Ascending aorta (tissue), 2 donors: ENCODE measurements at regions not wholly inside any gene's neighbourhood (a gene's known extent, or its start where the extent isn't known, plus 50 kb on each side); places are given as distances from the start of the nearest gene placed in this dataset.

Experiments used
- DNase-seq, 2 donors: peaks; one replicate each; pipeline ENCODE4 v3.0.0-alpha.2; 2019; ENCODE audit warnings: low spot score in 2 of 2
- H3K27ac ChIP-seq, 2 donors: fragments of 200-600 bp; sonication (generic); one replicate each; pipeline ENCODE4 v1.5.1; 2016 to 2017; ENCODE audit warnings: mild to moderate bottlenecking in 1 of 2
- H3K27me3 ChIP-seq: fragments of 200-600 bp; sonication (generic); one replicate; pipeline ENCODE4 v1.5.1; 2017
- H3K36me3 ChIP-seq, 2 donors: fragments of 200-600 bp; sonication (generic); one replicate each; pipeline ENCODE4 v1.5.1; 2016
- H3K4me1 ChIP-seq, 2 donors: fragments of 200-600 bp; sonication (generic); one replicate each; pipeline ENCODE4 v1.5.1; 2016 to 2017; ENCODE audit warnings: mild to moderate bottlenecking in 1 of 2
- H3K4me3 ChIP-seq, 2 donors: fragments of 200-600 bp; sonication (generic); one replicate each; pipeline ENCODE4 v1.5.1; 2016 to 2017; ENCODE audit warnings: mild to moderate bottlenecking in 1 of 2
- H3K9me3 ChIP-seq, 2 donors: fragments of 200-600 bp; sonication (generic); one replicate each; pipeline ENCODE4 v1.5.1; 2016
- intact Hi-C: fragments of 100-400 bp; cut with DNase I; formaldehyde crosslinking; loops from one replicate; pipeline ENCODE4 v1.15.1; 2023
- TF ChIP-seq, protein P1 (sequence below), 3 experiments: fragments of 200-600 bp in 2 of 3; fragments of 450-650 bp in 1 of 3; sonication (generic) in 2 of 3; IDR thresholded peaks; one replicate each; pipeline ENCODE4 v1.5.1; 2016 to 2019; ENCODE audit warnings: antibody characterized with exemption in 3 of 3, mild to moderate bottlenecking in 1 of 3, moderate library complexity in 1 of 3

DNA sequence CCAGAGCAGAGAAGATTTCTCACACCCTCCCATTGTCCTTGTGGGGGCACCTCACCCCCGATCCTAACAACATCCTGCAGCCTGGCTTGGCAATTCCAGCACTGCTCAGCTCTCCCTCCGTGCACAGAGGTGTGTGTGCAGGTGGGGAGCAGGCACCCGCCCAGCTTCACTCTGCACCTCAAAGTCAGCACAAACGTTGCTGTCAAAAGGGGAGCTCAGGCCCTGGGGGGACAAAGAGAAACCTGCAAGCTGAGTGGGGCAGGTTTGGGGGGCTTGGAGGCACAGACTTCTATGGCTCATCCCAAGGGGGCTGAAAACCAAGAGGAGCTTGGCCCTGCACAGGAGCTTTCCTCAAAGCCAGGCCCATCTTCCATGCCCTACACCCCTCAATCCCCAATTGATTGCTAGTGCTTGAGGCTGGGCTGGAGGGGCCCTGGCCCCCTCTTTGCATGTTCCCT is 231.9 kb upstream of the TNRC6C start:
- TF ChIP-seq, protein P1, sequence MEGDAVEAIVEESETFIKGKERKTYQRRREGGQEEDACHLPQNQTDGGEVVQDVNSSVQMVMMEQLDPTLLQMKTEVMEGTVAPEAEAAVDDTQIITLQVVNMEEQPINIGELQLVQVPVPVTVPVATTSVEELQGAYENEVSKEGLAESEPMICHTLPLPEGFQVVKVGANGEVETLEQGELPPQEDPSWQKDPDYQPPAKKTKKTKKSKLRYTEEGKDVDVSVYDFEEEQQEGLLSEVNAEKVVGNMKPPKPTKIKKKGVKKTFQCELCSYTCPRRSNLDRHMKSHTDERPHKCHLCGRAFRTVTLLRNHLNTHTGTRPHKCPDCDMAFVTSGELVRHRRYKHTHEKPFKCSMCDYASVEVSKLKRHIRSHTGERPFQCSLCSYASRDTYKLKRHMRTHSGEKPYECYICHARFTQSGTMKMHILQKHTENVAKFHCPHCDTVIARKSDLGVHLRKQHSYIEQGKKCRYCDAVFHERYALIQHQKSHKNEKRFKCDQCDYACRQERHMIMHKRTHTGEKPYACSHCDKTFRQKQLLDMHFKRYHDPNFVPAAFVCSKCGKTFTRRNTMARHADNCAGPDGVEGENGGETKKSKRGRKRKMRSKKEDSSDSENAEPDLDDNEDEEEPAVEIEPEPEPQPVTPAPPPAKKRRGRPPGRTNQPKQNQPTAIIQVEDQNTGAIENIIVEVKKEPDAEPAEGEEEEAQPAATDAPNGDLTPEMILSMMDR (IDR thresholded peaks at IDR 0.05), result no peak
- Histone ChIP-seq H3K4me1 (peaks cover 0 to 12% of the 10 kb centered on the region in 2 donors), H3K9me3 (no peaks in the 10 kb centered on the region), H3K36me3 (no peaks in the 10 kb centered on the region), H3K27ac (no peak overlapping the region), H3K27me3 (no peaks in the 10 kb centered on the region), H3K4me3 (no peak overlapping the region)
- intact Hi-C loops, result no loop called here
- no peak for DNase-seq

DNA sequence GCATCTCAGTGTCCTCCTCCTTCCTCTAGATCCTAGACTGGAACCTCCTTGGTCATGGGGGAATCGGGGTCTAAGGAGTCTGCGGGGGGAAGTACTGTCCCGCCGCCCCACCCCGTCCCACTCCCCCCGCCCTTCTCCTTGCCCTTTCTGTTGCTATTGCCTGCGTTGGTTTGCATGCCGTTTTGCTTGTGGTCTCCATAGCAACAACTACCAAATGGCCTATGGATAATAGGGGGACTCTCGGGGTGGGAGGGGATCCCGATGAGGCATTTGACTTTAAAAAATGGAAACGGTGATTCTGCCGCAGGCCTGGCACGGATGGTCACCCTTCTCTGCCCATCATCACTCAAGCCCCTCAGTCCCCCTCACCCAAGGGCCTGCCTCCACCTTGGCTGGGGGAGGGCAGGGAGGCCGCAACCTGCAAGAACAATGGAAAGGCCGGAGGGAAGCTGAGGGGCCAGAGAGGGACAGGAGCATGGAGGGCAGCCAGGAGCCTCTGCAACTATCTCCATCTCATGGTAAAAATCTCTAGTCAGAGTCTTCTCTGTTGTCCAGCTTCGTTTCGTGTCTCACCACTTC is 231.4 kb upstream of the TNRC6C start:
- DNase-seq, result no peak
- TF ChIP-seq, protein P1 (IDR thresholded peaks at IDR 0.05), result no peak
- peak overlapping the region in 1 of 2 donors; percentile 61 for H3K27ac ChIP-seq
- H3K4me3 ChIP-seq, result no peak overlapping the region
- peaks cover 0 to 12% of the 10 kb centered on the region in 2 donors for H3K4me1 ChIP-seq
- H3K36me3 ChIP-seq, result no peaks in the 10 kb centered on the region
- no peaks in the 10 kb centered on the region for H3K9me3 ChIP-seq
- no peaks in the 10 kb centered on the region for H3K27me3 ChIP-seq
- intact Hi-C loops, result no loop called here

GRCh38 chr17:77728474-77728795 is 230.1 kb upstream of the TNRC6C start:
- H3K9me3 ChIP-seq, result peaks cover 0 to 6% of the 10 kb centered on the region in 2 donors
- TF ChIP-seq, protein P1 (IDR thresholded peaks at IDR 0.05), result no peak
- H3K27me3 ChIP-seq, result no peaks in the 10 kb centered on the region
- H3K4me3 ChIP-seq, result no peak overlapping the region
- peaks cover 0 to 13% of the 10 kb centered on the region in 2 donors for H3K4me1 ChIP-seq
- H3K36me3 ChIP-seq, result no peaks in the 10 kb centered on the region
- intact Hi-C loops, result no loop called here
- peak in 1 of 2 donors; percentile 27 for DNase-seq
- peak overlapping the region; percentile 61 to 62 for H3K27ac ChIP-seq

- Histone ChIP-seq H3K4me1 (peaks cover under 1 to 17% of the 10 kb centered on the region in 2 donors), H3K4me3 (no peak overlapping the region), H3K27me3 (no peaks in the 10 kb centered on the region), H3K9me3 (peaks cover 0 to 6% of the 10 kb centered on the region in 2 donors), H3K27ac (no peak overlapping the region), H3K36me3 (no peaks in the 10 kb centered on the region)
- intact Hi-C loops, result no loop called here
- peak in 1 of 2 donors; percentile 30 for DNase-seq
- TF ChIP-seq, protein P1 (IDR thresholded peaks at IDR 0.05), result no peak
Measured at GRCh38 chr17:77728871-77729270, 229.6 kb upstream of the TNRC6C start.

DNA sequence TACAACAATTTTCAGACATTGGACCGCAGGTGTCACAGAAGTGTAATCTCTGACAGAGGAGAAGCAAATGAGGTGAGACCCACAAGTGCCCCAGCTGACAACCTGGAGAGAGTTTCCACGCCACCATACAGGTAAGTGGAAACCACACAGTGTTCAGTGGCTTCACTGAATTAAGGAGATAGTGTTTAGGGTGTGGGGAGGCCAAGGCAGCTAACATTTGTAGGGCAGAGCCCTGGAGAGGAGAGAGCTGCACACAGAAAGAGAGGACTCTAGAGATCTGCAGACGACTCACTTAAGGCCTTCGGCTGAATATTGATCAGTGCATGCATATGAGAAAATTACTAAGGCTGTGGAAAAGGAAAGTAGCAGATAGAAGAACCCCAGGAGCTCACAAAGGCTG is 228.9 kb upstream of the TNRC6C start:
- H3K27me3 ChIP-seq, result no peaks in the 10 kb centered on the region
- intact Hi-C loops, result no loop called here
- no peaks in the 10 kb centered on the region for H3K36me3 ChIP-seq
- H3K9me3 ChIP-seq, result peaks cover 0 to 6% of the 10 kb centered on the region in 2 donors
- H3K4me3 ChIP-seq, result no peak overlapping the region
- TF ChIP-seq, protein P1 (IDR thresholded peaks at IDR 0.05), result no peak
- H3K4me1 ChIP-seq, result peaks cover 7 to 24% of the 10 kb centered on the region in 2 donors
- DNase-seq, result peak in 1 of 2 donors; percentile 16
- H3K27ac ChIP-seq, result no peak overlapping the region
